A673 (cell line): ENCODE measurements at regions not wholly inside any gene's neighbourhood (a gene's known extent, or its start where the extent isn't known, plus 50 kb on each side); places are given as distances from the start of the nearest gene placed in this dataset.

ENCODE experiments used
- EZH2 ChIP-seq: fragments of 200-600 bp; sonication (generic); IDR thresholded peaks from 2 replicates; pipeline ENCODE4 v1.6.1; 2017; ENCODE audit warnings: borderline replicate concordance, low read depth, mild to moderate bottlenecking, mixed read lengths, antibody characterized with exemption, low read length; ENCODE audit not compliant: poor library complexity, severe bottlenecking
- TF ChIP-seq, protein P1 (sequence below): fragments of 300-800, 200-600 bp; sonication (generic); conservative IDR thresholded peaks from 2 replicates; pipeline ENCODE4 v1.5.1; 2017; ENCODE audit warnings: low read depth, mild to moderate bottlenecking, antibody characterized with exemption, low read length, moderate library complexity, mixed read lengths

DNA sequence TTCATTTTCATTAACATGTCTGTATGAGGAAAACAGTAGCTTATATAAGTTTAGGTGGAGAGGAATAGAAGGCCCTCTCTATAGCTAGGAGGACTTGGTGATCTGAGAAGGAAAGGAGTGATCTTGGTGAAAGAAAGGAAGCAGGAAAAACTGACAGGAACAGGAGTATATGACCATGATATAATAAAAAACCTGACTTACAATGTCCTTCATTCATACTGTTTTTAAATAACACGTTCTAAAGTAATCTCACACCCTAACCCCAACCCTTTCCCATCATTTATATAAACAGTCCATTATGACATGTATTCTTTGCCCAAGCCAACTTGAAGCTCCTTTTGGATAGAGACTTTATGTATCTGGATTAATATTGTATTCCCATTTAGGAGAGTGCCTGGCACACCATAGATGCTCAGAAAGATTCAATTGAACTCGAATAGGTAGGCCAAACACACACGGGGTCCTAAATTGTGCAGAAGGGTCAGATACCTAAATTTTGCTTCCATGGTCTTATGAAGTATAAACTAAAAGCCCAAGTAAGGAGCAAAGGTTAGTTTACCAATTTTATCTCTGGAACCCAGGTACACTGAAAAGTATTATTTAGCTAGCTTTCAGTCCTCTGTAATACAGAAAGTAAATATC, 75.9 kb downstream of the OR2B2 start:
- TF ChIP-seq, protein P1, sequence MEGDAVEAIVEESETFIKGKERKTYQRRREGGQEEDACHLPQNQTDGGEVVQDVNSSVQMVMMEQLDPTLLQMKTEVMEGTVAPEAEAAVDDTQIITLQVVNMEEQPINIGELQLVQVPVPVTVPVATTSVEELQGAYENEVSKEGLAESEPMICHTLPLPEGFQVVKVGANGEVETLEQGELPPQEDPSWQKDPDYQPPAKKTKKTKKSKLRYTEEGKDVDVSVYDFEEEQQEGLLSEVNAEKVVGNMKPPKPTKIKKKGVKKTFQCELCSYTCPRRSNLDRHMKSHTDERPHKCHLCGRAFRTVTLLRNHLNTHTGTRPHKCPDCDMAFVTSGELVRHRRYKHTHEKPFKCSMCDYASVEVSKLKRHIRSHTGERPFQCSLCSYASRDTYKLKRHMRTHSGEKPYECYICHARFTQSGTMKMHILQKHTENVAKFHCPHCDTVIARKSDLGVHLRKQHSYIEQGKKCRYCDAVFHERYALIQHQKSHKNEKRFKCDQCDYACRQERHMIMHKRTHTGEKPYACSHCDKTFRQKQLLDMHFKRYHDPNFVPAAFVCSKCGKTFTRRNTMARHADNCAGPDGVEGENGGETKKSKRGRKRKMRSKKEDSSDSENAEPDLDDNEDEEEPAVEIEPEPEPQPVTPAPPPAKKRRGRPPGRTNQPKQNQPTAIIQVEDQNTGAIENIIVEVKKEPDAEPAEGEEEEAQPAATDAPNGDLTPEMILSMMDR, result no peak
- TF ChIP-seq EZH2, result no peak
